HG03135 (cell line): ENCODE measurements at regions not wholly inside any gene's neighbourhood (a gene's known extent, or its start where the extent isn't known, plus 50 kb on each side); places are given as distances from the start of the nearest gene placed in this dataset.

ENCODE experiments used
- ATAC-seq: cut with Tn5 transposase; IDR thresholded peaks from one replicate; pipeline ENCODE4 v1.9.1; 2021; ENCODE audit warnings: mild to moderate bottlenecking, moderate library complexity; ENCODE audit not compliant: unreplicated experiment

DNA sequence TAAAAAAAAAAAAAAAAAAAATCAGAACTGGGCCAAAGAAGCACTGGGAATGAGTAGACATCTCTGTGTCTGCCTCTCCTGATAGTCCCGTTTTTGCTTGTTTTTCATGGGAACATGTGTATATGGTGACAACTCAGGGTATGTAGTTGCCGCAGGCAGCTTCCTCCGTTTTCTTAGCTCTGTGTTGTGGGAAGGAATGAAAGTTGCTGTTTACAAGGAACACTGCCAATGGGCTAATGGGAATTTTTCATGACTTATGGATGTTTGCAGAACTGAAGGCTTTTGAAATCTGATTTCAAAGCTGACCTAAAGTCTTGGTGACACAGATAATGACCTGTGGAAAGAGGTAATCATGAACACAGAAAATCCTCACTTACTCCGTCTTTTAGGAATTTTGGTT is 146.4 kb upstream of the BTG1 start:
- ATAC-seq, result no peak

GRCh38 chr12:92290886-92291285 is 145.2 kb upstream of the BTG1 start:
- ATAC-seq, result no peak

DNA sequence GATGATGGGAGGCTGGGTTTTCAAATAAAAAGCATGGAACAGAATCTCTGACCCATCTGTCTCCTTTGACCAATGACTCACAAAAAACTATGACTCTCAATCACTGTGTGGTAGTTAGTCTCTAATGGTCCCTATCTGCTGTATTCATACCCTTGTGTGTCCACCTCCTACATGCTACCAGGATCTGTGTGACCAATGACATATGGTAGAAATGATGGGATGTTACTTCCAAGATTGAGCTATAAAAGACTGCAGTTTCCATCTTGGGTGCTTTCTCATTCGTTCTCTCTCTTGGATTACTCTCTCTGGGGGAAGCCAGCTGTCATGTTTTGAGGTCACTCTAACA is 144.7 kb upstream of the BTG1 start:
- no peak for ATAC-seq

DNA sequence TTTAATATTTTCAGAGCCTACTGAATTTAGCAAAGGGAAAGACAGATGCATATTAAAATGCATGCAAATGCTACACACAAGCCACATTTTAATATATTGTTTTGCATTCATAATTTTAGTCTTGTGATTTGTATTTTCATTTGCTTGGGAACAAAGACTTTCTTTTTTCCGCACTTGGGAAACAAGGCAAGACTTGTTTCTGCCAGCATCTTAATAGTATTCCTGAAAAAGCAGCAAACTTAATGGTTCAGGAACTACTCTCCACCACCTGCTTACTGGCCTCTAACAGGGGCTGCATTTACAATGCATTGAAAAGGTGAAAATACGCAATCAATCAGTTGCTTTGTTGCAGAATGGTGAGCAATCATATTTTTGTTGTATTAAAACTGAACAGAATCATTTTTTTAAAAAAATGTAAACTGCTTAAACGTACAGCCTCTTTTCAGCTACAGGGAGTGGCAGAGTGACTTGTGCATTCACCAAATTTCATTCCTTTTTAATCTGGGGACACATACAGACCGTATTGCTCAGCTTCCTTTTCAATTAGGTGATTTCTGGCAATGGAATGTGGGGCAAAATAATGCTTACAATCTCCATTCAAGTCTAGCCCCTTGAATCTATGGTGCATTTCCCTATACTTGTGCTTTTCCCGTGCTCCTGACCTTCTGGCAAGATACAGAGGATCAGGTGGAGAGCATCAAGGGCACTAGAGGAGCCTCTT is 144.1 kb upstream of the BTG1 start:
- ATAC-seq, result no peak

GRCh38 chr12:92288561-92288960 is 142.9 kb upstream of the BTG1 start:
- ATAC-seq, result no peak

DNA sequence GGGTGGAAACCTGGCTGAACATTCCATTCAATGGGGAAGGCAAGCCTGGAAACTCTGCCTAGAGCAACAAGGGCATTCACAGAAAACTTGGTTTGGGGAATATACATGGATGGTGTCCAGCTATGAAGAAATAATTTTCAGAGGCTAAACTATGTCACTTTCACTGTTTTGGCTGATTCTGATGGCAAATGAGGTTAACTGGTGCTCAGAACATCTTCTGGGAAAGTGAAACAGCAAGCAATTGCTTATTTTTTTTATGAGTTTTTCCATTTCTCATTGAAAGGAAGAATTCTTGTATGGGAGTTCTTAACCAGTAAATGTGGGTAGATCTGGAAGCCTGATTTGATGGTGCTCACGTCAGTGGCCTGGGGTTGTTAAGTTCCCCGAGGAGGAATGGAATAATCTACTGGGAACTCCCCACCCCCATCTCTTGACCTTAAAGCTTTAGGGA is 132.8 kb upstream of the BTG1 start:
- no peak for ATAC-seq

GRCh38 chr12:92277795-92278194 is 132.1 kb upstream of the BTG1 start:
- ATAC-seq, result no peak

GRCh38 chr12:92276276-92276675 is 130.6 kb upstream of the BTG1 start:
- no peak for ATAC-seq

DNA sequence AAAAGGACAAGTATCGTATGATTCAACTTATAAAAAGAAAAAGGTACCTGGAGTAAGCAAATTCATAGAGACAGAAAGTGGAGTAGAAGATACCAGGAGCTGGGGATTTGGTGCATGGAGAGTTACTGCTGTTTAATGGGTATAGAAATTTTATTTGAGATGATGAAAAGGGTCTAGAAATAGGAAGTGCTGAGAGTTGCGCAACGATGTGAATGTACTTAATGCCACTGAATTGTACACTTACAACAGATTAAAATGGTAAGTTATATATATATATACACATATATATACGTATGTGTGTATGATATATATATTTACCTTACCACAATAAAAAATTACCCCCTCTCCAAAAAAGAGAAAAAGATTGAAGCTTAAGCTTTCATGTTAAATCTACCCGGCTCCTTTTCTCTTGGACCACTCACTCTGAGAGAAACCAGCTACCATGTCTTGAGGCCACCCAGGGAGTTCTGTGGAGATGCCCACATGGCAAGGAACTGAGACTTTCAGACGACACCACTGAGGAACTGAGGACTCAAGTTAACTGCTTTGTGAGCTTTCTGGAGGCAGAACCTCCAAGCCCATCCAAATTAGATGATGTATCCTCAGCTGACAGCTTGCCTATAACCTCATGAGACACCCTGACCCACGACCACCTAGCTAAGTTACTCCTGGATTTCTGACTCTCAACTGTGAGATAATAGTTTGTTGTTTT is 130.0 kb upstream of the BTG1 start:
- no peak for ATAC-seq

DNA sequence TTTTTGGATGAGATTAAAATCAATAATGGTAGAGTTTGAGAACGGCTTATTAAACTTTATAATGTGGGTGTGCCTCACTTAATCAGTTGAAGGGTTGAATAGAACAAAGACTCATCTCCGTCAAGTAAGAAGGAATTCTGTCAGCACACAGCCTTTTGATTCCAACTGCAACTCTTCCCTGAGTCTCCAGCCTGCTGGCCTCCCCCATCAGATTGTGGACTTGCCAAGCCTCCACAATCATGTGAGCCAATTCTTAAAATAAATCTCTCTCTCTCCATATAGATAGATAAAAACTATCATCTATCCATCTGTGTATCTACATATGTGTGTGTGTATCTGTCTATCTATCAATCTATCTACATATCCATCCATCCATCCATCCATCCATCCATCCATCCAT is 127.4 kb upstream of the BTG1 start:
- ATAC-seq, result no peak

GRCh38 chr12:92272061-92272964 is 126.7 kb upstream of the BTG1 start:
- ATAC-seq, result no peak

DNA sequence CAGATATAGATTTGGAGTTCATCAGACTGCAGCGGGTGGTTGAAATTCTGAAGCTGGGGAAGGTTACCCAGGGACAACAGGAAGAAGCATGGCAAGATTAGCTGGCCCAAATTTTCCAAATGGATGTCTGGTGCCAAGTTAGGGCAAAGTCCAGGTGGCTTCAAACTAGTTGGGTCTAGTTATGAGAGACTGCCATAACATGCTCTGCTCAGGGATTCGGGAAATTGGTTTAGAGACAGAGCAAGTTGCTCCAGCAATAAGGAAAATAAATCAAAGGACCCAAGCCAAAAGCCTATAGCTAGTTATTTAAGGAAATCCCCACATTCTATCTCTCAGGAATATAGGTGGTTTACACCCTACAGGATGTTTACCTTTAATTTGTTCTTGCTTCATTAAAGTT is 125.7 kb upstream of the BTG1 start:
- no peak for ATAC-seq

DNA sequence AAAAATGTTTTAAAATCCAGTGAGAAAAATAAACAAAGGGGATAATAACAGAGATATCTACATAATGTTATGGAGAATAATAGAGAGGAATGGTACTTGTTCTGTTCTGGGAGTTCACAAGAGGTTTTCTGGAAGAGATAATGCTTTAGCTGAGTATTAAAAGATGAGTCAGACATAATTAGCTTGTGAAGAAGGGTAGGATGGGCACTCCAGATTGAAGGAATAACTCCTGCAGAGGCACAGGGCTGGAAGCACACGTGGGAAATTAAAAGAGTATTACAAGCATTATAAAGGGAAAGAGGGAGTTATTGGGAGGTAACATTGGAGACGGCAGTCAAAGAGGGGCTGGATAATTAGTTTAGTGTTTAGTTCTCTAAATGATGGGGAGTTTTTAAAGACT is 124.9 kb upstream of the BTG1 start:
- ATAC-seq, result no peak

GRCh38 chr12:92268946-92269345 is 123.3 kb upstream of the BTG1 start:
- ATAC-seq, result no peak

DNA sequence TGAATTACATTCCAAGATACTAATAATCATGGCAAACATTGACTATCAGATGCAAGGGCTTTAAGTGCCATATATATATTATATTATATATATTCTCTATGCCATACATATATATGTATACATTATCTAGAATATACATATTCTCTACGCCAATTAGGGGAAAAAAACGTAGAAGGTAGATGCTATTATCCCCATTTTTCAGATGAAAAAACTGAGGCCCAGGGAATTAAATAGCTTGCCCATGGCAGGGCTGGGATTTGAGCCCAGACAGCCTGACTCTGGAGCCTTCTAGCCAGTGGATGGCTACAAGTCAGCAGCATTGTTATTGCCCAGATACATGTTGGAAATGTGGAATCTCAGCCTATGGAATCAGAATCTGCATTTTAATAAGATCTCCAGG is 116.0 kb upstream of the BTG1 start:
- no peak for ATAC-seq

- ATAC-seq, result no peak
Measured at GRCh38 chr12:92261071-92261470, 115.4 kb upstream of the BTG1 start.

- no peak for ATAC-seq
Measured at GRCh38 chr12:92259696-92260251, 114.1 kb upstream of the BTG1 start.

DNA sequence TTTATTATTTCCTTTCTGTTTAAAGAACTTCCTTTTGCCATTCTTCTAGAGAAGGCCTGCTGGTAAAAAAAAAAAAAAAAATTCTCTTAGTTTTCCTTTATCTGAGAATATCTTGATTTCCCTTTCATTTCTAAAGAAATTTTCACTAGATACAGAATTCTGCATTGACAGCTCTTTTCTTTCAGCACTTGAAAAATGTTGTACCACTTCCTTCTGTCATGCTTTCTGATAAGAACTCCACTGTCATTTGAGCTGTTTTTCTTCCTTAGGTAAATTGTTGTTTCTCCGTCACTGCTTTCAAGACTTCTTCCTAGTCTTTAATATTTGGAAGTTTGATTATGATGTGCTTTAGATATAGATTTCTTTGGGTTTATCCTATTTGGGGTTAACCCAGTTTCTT is 113.6 kb upstream of the BTG1 start:
- no peak for ATAC-seq

DNA sequence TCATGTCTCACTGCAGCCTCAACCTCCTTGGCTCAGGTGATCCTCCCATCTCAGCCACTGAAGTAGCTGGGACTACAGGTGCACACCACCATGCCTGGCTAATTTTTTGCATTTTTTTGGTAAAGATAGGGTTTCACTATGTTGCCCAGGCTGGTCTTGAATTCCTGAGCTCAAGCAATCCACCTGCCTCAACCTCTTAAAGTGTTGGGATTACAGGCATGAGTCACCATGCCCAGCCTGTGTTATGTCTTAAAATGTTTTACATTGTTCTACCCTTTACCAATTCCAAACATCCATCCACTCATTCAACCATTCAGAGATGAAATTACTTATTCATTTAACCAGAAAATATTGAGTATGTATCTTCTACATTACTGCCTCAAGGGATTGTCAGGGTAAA is 111.6 kb upstream of the BTG1 start:
- no peak for ATAC-seq

DNA sequence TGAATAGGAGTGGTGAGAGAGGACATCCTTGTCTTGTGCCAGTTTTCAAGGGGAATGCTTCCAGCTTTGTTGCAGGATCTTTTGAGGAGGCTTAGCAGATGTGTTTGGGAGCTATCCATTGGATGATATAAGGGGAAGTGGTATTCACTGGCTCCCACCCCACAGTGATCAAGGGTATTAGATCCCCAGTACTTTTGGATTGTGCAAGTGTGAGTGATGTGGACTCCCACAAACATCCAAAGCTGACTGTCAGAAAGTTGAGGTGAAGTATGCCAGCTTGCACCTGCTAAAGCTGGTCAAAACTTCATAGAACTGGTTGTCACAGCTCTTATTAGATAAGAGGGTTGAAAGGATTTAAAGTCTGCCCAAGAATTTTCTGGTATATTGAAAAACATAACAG is 110.1 kb upstream of the BTG1 start:
- no peak for ATAC-seq

GRCh38 chr12:92253301-92253700 is 107.7 kb upstream of the BTG1 start:
- ATAC-seq, result no peak
